ENCODE measurements at regions not wholly inside any gene's neighbourhood (a gene's known extent, or its start where the extent isn't known, plus 50 kb on each side); places are given as distances from the start of the nearest gene placed in this dataset.

GRCh38 chr11:20311444-20311843 is 52.1 kb upstream of the HTATIP2 start:
- no peak for FAIRE-seq

GRCh38 chr11:20310596-20311394 is 52.7 kb upstream of the HTATIP2 start:
- DNase-seq (ENCODE audit: low spot score): no peak
- no peak for FAIRE-seq

More at GRCh38 chr11:20311444-20311843, 52.1 kb upstream of the HTATIP2 start:
- DNase-seq (ENCODE audit: low spot score): no peak

DNA sequence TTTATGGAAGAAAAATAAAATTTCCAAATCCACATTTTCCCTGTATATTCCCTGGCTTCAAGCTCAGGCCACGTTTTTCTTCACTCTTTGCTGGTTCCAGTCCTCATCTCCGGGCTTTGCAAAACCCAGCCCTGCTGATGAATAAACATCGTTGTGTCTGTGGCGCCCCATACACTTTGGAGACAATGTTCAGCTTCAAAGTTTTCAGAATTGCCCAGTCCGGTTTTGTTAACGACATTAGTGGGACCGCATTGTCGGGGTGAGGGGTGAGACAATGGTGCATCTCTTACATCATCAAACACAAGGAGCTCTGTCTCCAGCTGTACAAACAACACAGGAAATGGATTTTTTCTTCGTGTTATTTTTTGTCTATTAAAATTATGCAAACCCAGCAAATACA is 53.4 kb upstream of the HTATIP2 start:
- FAIRE-seq (no peak), DNase-seq (ENCODE audit: low spot score) (no peak)

- FAIRE-seq (no peak), DNase-seq (ENCODE audit: low spot score) (no peak)
Measured at GRCh38 chr11:20309231-20310025, 54.1 kb upstream of the HTATIP2 start.

GRCh38 chr11:20308601-20309000 is 54.9 kb upstream of the HTATIP2 start:
- no peak for DNase-seq (ENCODE audit: low spot score)
- FAIRE-seq: no peak

- no peak for DNase-seq (ENCODE audit: low spot score)
- FAIRE-seq: no peak
Measured at GRCh38 chr11:20303391-20303965, 60.0 kb upstream of the HTATIP2 start.

- FAIRE-seq: no peak
- no peak for DNase-seq (ENCODE audit: low spot score)
Measured at GRCh38 chr11:20293992-20294391, 69.5 kb upstream of the HTATIP2 start.

GRCh38 chr11:20293531-20293930 is 70.0 kb upstream of the HTATIP2 start:
- FAIRE-seq (no peak), DNase-seq (ENCODE audit: low spot score) (no peak)

DNA sequence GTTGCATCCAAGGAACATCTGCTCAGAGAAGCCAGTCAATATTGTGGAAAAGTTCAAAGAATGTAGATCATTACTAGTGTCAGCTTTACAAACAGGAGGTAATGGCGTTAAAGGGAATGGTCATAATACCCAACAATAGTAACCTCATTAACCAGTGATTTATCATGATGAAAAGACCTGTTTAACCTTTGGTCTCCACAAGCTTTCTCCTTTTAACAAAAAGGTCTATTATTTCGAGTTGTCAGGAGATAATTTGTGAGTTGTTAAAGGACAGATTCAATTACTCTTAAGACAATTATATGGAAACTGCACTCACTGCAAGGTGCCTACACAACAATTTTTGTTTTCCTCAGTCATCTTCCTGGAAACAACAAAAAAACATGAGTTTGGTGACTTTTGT is 73.8 kb upstream of the HTATIP2 start:
- FAIRE-seq (no peak), DNase-seq (ENCODE audit: low spot score) (no peak)

- no peak for DNase-seq (ENCODE audit: low spot score)
- no peak for FAIRE-seq
Measured at GRCh38 chr11:20283475-20283874, 80.0 kb upstream of the HTATIP2 start.

- FAIRE-seq (no peak), DNase-seq (ENCODE audit: low spot score) (no peak)
Measured at GRCh38 chr11:20278727-20279126, 84.8 kb upstream of the HTATIP2 start.

DNA sequence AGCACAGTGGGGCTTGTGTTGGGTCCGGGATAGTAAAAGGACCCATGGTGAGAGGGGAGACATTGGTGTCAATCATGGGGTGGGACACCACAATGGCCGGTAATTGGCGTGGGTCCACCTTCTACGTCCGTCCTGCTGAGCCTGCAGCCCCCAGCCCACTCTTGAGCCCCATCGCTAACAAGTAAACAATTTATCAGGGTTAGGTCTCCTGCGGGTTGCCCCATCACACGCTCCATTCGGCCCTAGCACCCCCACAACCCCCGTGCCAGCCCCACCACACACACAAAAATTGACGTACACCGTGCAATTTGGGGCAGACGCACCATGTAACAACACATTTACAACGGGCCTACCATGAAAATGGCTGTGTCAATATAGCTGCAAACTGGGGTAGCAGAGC is 86.5 kb upstream of the HTATIP2 start:
- DNase-seq (ENCODE audit: low spot score): no peak
- no peak for FAIRE-seq

GRCh38 chr11:20275987-20276965 is 87.2 kb upstream of the HTATIP2 start:
- DNase-seq (ENCODE audit: low spot score): no peak
- no peak for FAIRE-seq

- FAIRE-seq (no peak), DNase-seq (ENCODE audit: low spot score) (no peak)
Measured at GRCh38 chr11:20274031-20274430, 89.5 kb upstream of the HTATIP2 start.

DNA sequence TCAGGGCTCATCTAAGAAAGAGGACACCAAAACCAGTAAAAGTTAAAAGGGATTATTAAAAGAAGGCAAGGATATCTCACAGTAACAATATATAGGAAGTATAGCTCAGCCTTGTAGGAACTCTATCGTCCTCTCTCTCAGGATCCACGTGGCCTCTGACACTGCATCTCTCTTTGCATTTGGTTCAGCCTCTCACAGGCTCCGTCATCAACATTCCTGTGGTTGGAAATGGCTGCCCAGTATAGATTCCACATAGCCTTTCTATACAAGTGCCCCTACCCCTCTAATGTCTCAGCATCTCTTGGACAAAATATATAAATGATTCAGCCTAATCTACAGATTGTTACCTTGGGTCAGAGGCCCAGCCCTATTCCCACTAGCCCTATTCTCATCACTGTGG is 101.3 kb upstream of the DBX1 start:
- FAIRE-seq: no peak

DNA sequence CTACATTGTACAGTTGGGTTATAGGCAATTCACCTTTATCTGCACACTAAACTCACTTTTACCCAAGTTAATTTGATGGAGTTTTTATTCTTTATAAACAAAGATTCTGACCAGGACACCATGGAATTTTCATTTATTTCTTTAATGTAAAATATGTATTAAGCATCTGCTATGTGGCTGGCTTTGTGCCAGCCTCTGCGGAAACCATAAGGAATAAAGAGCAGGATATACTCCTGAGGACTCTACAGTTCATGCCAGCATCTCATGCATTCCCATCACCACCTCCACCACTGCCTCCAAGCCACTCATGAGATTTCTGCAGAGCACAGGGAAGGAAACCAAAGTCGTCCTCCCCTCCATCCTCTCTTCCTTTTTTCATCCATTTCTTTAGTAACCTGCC is 100.0 kb upstream of the DBX1 start:
- FAIRE-seq (no peak), DNase-seq (ENCODE audit: low spot score) (no peak)

More for the DNA sequence above, 101.3 kb upstream of the DBX1 start:
- peak; percentile 17 for DNase-seq (ENCODE audit: low spot score)

DNA sequence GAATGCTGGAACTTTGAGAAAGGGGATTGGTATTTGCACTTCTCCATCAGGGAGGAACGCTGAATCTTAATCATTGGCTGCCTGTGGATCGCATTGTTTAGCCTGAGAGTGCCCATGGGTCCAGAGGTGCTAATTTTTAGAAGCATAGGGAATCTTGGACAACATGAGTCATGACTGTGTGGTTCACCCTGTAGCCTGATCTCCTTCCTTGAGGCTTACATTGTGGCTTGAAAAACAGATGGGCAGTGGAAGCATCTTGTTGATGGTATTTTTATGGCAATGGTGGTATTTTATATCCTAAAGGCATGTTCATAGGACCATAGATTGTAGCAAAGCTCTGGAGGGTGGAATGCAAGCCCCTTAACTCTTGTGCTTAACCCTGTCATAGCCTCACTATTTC is 99.2 kb upstream of the DBX1 start:
- DNase-seq (ENCODE audit: low spot score): peak; percentile 33
- no peak for FAIRE-seq

- DNase-seq (ENCODE audit: low spot score) (no peak), FAIRE-seq (no peak)
Measured at GRCh38 chr11:20258376-20258895, 98.2 kb upstream of the DBX1 start.

DNA sequence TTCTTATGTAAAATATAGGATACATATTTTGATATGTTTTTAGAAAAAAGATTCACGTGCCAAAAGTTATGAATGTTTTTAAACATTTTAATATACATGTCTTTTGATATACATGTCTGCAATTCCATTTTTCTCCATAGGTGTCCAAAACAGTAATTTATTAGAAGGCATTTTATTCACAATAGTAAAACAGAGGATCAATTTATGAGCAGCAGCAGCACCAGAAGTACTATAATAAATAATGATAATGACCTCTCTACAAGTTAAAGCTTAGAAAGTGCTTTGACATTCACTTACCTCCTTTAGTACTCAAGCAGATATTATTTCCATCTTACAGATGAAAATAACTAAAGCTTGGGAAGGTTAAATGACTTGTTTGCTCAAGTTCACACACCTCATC is 96.7 kb upstream of the DBX1 start:
- DNase-seq (ENCODE audit: low spot score) (no peak), FAIRE-seq (no peak)

DNA sequence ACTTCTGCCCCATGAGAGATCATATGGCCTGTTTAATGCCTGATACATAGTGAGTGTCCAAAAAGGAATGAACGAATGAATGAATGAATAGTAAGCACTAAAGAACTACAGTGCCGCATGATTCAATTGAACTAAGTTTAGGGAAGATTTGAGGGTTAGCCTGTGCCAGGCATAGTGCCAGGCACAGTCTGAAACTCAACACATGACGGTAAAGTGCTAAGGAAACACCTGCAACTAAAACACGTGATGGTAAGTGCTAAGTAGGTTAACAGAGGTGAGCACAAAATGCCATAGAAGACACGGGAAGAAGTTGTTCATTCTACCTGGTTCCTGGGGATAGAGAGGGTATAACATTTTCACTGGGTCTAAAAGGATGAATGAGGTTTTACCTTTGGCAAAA is 93.5 kb upstream of the DBX1 start:
- FAIRE-seq (no peak), DNase-seq (ENCODE audit: low spot score) (no peak)

GRCh38 chr11:20251496-20251895 is 91.2 kb upstream of the DBX1 start:
- DNase-seq (ENCODE audit: low spot score): no peak
- FAIRE-seq: no peak

All from urothelium cell line (cell line).